ENCODE measurements at regions not wholly inside any gene's neighbourhood (a gene's known extent, or its start where the extent isn't known, plus 50 kb on each side); places are given as distances from the start of the nearest gene placed in this dataset.

DNA sequence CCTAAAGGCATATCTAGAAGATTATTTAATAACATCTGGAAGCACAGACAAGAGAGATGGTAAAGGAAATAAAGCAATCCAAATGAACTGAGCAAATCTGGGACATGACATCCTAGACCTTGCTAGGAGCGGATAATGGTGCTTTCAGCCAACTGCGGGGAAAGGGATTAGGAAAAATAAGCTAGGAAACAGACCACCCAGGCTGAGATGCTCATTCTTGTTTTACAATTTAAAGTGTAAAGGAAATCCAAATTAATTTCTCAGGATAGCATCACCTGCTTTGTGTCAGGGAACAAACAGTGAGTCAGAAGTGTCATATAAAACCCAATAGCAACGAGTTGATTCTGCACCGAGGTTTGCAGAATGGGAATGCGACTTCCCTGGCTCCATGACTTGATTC is 112.5 kb upstream of the CXCR4 start (continued):
- TF ChIP-seq, protein P1, sequence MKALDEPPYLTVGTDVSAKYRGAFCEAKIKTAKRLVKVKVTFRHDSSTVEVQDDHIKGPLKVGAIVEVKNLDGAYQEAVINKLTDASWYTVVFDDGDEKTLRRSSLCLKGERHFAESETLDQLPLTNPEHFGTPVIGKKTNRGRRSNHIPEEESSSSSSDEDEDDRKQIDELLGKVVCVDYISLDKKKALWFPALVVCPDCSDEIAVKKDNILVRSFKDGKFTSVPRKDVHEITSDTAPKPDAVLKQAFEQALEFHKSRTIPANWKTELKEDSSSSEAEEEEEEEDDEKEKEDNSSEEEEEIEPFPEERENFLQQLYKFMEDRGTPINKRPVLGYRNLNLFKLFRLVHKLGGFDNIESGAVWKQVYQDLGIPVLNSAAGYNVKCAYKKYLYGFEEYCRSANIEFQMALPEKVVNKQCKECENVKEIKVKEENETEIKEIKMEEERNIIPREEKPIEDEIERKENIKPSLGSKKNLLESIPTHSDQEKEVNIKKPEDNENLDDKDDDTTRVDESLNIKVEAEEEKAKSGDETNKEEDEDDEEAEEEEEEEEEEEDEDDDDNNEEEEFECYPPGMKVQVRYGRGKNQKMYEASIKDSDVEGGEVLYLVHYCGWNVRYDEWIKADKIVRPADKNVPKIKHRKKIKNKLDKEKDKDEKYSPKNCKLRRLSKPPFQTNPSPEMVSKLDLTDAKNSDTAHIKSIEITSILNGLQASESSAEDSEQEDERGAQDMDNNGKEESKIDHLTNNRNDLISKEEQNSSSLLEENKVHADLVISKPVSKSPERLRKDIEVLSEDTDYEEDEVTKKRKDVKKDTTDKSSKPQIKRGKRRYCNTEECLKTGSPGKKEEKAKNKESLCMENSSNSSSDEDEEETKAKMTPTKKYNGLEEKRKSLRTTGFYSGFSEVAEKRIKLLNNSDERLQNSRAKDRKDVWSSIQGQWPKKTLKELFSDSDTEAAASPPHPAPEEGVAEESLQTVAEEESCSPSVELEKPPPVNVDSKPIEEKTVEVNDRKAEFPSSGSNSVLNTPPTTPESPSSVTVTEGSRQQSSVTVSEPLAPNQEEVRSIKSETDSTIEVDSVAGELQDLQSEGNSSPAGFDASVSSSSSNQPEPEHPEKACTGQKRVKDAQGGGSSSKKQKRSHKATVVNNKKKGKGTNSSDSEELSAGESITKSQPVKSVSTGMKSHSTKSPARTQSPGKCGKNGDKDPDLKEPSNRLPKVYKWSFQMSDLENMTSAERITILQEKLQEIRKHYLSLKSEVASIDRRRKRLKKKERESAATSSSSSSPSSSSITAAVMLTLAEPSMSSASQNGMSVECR (CRISPR knock-in tag; IDR thresholded peaks at IDR 0.05) = no peak
- no peak for TF ChIP-seq TCF7L2 (IDR thresholded peaks at IDR 0.05; ENCODE audit: low read depth, low read length)
- no peak for TF ChIP-seq ZNF124 (CRISPR knock-in tag; IDR thresholded peaks at IDR 0.05)
- TF ChIP-seq, protein P2, sequence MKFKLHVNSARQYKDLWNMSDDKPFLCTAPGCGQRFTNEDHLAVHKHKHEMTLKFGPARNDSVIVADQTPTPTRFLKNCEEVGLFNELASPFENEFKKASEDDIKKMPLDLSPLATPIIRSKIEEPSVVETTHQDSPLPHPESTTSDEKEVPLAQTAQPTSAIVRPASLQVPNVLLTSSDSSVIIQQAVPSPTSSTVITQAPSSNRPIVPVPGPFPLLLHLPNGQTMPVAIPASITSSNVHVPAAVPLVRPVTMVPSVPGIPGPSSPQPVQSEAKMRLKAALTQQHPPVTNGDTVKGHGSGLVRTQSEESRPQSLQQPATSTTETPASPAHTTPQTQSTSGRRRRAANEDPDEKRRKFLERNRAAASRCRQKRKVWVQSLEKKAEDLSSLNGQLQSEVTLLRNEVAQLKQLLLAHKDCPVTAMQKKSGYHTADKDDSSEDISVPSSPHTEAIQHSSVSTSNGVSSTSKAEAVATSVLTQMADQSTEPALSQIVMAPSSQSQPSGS (CRISPR knock-in tag; IDR thresholded peaks at IDR 0.05) = no peak
- TF ChIP-seq JUND (IDR thresholded peaks at IDR 0.05; ENCODE audit: borderline replicate concordance, low read depth, low read length) = no peak
- no peak for TF ChIP-seq JUND (tag; IDR thresholded peaks at IDR 0.05; ENCODE audit: borderline replicate concordance, low read depth, low read length)
- TF ChIP-seq, protein P3, sequence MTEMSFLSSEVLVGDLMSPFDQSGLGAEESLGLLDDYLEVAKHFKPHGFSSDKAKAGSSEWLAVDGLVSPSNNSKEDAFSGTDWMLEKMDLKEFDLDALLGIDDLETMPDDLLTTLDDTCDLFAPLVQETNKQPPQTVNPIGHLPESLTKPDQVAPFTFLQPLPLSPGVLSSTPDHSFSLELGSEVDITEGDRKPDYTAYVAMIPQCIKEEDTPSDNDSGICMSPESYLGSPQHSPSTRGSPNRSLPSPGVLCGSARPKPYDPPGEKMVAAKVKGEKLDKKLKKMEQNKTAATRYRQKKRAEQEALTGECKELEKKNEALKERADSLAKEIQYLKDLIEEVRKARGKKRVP (CRISPR knock-in tag; IDR thresholded peaks at IDR 0.05) = no peak
- no peak for TF ChIP-seq MTA2 (IDR thresholded peaks at IDR 0.05; ENCODE audit: low read depth)
- TF ChIP-seq TFAM (CRISPR knock-in tag; conservative IDR thresholded peaks at IDR 0.05) = no peak
- TF ChIP-seq, protein P4, sequence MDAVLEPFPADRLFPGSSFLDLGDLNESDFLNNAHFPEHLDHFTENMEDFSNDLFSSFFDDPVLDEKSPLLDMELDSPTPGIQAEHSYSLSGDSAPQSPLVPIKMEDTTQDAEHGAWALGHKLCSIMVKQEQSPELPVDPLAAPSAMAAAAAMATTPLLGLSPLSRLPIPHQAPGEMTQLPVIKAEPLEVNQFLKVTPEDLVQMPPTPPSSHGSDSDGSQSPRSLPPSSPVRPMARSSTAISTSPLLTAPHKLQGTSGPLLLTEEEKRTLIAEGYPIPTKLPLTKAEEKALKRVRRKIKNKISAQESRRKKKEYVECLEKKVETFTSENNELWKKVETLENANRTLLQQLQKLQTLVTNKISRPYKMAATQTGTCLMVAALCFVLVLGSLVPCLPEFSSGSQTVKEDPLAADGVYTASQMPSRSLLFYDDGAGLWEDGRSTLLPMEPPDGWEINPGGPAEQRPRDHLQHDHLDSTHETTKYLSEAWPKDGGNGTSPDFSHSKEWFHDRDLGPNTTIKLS (IDR thresholded peaks at IDR 0.05; ENCODE audit: borderline replicate concordance, low read depth) = no peak
- TF ChIP-seq ZNF778 (CRISPR knock-in tag; IDR thresholded peaks at IDR 0.05) = no peak
